Esophagus muscularis mucosa (tissue), 3 donors: ENCODE measurements at regions not wholly inside any gene's neighbourhood (a gene's known extent, or its start where the extent isn't known, plus 50 kb on each side); places are given as distances from the start of the nearest gene placed in this dataset.

Source experiments
- CTCF ChIP-seq, 3 experiments: fragments of 200-600 bp in 2 of 3; fragments of 450-650 bp in 1 of 3; sonication (generic) in 2 of 3; IDR thresholded peaks; one replicate each; pipeline ENCODE4 v1.5.1; 2017 to 2019; ENCODE audit warnings: antibody characterized with exemption in 3 of 3, mild to moderate bottlenecking in 2 of 3, moderate library complexity in 1 of 3
- POLR2A ChIP-seq: fragments of 450-650 bp; IDR thresholded peaks from one replicate; pipeline ENCODE4 v1.6.1; 2017; ENCODE audit warnings: antibody characterized with exemption, moderate library complexity, mild to moderate bottlenecking, low read depth
- POLR2AphosphoS5 ChIP-seq, 2 donors: sonication (generic); formaldehyde crosslinking; IDR thresholded peaks; one replicate each; pipeline ENCODE4 v1.6.1; 2017; ENCODE audit warnings: antibody characterized with exemption in 2 of 2

- no peak for TF ChIP-seq CTCF (IDR thresholded peaks at IDR 0.05)
- no peak for TF ChIP-seq POLR2AphosphoS5 (IDR thresholded peaks at IDR 0.05)
- no peak for TF ChIP-seq POLR2A
These were observed 167.9 kb upstream of the PRICKLE2 start for GRCh38 chr3:64393193-64393592.
